NCI-H345 (cell line): ENCODE measurements at regions not wholly inside any gene's neighbourhood (a gene's known extent, or its start where the extent isn't known, plus 50 kb on each side); places are given as distances from the start of the nearest gene placed in this dataset.
"Not testable (repeated sequence)": the region's sequence is repeated elsewhere in the genome, so short reads cannot be mapped to it uniquely, and the experiment has no call there.

Experiments used
- DNase-seq: peaks from one replicate; lab custom pipeline; 2025; lab: John Stamatoyannopoulos, UW

GRCh38 chr15:92763459-92763858 lies 107.9 kb upstream of the FAM174B start:
- no peak for DNase-seq

DNA sequence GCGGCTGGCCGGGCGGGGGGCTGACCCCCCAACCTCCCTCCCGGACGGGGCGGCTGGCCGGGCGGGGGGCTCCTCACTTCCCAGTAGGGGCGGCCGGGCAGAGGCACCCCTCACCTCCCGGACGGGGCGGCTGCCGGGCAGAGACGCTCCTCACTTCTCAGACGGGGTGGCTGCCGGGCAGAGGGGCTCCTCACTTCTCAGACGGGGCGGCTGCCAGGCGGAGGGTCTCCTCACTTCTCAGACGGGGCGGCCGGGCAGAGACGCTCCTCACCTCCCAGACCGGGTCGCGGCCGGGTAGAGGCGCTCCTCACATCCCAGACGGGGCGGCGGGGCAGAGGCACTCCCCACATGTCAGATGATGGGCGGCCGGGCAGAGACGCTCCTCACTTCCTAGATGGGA lies 112.6 kb upstream of the FAM174B start:
- not testable (repeated sequence) for DNase-seq

GRCh38 chr15:92770641-92771040 lies 115.1 kb upstream of the FAM174B start:
- no peak for DNase-seq

DNA sequence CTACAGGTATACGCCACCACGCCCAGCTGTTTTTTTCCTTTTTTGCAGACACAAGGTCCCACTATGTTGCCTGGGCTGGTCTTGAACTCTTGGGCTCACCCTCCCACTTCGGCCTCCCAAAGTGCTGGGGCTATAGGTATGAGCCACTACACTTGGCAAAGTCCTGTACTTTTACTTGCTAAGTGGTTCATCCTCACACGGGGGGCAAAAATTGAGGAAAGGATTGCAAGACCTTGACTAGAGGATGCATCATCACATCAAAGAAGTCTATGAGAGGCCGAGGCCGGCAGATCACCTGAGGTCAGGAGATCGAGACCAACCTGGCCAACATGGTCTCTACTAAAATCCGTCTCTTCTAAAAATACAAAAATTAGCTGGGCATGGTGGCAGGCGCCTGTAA lies 116.5 kb upstream of the FAM174B start:
- no peak for DNase-seq

DNA sequence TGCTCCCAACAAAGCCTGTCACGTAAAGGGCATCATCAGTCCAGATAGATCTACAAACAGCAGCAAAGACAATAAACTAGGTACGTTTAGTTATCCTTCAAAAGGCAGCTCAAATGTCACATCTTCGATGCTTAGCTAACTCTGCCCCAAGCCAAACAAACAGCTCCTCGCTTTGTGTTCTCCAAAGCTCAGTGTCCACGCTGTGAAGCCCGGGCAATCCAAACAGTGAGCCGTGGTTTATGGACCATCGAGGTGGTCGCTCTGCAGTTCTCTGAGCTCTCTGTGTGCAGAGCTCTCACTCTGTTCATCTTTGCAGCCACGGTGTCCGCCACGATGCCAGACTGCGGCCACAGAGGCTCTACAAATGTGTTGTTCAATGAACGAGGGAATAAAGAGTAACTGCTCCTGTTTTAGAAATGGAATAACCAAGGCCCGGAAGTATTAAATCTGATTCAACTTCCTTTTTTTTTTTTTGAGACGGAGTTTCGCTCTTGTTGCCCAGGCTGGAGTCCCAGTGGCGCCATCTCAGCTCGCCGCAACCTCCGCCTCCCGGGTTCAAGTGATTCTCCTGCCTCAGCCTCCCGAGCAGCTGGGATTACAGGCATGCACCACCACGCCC lies 117.2 kb upstream of the FAM174B start:
- no peak for DNase-seq

DNA sequence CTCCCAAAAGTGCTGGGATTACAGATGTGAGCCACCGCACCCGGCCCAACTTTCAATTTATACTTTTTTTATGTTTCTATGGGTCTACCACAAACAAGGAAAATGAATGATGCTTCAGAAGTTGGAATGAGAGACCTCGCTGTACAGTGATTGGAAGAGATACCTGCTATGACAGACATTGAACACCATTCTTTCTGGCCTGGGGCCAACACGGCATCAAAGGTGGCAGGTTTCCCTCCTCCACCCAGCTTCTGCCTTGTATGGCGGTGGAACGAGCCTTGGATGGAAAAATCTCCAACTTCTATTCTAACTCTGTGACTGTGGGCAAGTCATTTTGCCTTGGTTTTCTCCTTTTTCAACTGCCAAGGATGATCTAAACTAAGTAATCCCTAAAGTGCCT lies 117.8 kb upstream of the FAM174B start:
- no peak for DNase-seq

- no peak for DNase-seq
Observed at GRCh38 chr15:92779874-92780273, 120.2 kb upstream of the CHD2 start.

DNA sequence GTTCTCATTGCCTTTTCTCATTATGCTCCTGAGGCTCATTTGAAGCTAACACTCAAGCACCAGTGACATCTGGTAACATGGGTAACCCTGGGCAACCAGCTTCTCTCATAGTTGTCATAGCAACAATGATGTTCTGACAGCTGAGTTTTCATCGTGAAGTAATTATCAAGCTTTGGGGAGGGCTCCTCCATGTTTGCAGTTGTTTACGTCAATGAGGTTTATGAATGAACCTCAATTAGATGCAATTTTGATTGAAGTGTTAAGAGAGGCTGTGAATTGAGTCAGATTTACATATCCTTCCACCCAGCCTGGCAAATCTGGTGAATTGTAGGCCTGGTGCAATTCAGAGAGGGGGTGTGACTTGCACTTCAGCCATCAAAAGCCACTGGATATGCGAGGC lies 119.3 kb upstream of the CHD2 start:
- DNase-seq = peak; percentile 52

GRCh38 chr15:92781925-92782453 lies 118.1 kb upstream of the CHD2 start:
- DNase-seq = no peak

DNA sequence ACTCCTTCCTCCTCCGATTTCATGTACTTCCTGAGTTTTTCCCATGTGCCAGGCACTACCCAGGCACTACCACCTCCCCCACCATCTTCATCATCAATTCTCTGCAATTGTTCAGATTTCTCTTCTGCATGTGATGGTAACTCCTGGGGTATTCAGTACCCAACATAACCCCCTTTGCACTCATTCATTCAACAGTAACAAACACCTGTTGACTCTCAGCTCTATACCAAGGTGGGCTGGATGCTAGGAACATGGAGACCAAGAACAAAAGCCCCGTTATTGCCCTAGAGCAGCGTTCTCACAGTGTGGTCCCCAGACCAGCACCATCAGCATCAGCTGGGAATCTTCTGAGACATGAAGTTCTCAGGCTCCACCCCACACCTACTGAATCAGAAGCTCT lies 113.0 kb upstream of the CHD2 start:
- no peak for DNase-seq

DNA sequence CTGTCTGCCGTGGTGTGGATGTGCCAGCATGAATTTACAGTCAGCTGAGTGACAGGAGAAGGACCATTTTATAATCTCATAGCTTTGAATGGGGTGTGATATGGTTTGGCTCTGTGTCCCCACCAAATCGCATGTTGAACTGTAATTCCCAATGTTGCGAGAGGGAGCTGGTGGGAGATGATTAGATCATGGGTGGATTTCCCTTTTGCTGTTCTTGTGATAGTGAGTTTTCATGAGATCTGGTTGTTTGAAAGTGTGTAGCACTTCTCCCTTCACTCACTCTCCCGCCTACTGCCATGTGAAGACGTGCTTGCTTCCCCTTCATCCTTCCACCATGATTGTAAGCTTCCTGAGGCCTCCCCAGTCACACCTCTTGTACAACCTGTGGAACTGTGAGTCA lies 111.9 kb upstream of the CHD2 start:
- no peak for DNase-seq

DNA sequence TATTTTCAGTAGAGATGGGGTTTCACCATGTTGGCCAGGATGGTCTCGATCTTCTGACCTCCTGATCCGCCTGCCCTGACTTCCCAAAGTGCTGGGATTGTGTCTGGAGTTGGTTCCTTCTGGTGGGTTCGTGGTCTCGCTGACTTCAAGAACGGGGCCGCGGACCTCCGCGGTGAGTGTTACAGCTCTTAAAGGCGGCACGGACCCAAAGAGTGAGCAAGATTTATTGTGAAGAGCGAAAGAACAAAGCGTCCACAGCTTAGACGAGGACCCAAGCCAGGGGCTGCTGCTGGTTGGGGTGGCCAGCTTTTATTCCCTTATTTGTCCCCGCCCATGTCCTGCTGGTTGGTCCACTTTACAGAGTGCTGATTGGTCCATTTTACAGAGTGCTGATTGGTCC lies 111.3 kb upstream of the CHD2 start:
- DNase-seq = not testable (repeated sequence)

DNA sequence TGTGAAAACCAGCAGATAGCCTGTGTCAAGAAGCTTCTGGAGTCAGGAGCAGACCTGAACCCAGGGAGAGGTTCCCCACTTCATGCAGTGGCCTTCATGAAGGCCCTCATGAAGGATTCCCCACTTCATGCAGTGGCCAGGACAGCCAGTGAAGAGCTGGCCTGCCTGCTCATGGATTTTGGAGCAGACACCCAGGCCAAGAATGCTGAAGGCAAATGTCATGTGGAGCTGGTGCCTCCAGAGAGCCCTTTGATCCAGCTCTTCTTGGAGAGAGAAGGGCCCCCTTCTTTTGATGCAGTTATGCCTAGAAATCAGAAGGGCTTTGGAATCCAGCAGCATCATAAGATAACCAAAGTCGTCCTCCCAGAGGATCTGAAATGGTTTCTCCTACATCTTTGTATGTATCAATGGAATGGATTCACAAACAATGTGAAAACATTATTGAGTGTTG lies 103.9 kb upstream of the CHD2 start:
- no peak for DNase-seq

DNA sequence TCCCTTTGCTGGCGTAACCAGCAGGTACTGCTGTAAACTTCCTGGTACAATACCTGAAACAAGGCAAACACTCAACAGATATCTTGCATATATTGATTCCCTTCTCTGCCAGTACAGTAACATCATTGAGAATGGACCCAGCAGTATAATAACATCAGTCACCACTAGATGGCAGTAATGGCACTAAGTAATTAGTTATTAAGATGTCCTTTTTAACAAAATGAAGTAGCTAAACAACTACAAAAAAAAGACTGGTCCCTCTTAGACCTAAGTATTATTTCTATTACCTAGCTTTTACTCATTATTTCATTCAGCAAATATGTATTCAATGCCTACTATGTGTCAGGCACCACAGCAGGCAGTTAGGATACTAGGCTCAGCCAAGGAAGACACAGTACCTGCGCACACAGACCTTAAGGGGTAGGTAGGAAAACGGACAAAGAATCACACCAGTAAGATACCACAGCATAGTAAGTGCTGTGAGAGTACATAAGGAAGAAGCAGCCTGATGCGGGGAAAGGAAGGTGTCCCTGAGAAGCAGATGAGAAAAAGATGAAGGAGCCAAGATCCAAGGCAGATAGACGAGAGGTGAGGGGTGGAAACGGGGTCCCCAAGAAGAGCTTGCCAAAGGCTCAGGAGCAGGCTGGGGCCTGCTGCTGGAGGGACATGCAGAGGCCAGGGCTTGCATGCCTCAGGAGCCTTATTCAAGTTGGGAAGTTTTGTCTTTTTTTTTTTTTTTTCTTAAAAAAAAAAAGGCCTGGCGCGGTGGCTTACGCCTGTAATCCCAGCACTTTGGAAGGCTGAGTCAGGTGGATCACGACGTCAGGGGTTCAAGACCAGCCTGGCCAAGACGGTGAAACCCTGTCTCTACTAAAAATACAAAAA lies 102.7 kb upstream of the CHD2 start:
- DNase-seq = peak; percentile 81

- no peak for DNase-seq
Observed at GRCh38 chr15:92800013-92800412, 100.1 kb upstream of the CHD2 start.

DNA sequence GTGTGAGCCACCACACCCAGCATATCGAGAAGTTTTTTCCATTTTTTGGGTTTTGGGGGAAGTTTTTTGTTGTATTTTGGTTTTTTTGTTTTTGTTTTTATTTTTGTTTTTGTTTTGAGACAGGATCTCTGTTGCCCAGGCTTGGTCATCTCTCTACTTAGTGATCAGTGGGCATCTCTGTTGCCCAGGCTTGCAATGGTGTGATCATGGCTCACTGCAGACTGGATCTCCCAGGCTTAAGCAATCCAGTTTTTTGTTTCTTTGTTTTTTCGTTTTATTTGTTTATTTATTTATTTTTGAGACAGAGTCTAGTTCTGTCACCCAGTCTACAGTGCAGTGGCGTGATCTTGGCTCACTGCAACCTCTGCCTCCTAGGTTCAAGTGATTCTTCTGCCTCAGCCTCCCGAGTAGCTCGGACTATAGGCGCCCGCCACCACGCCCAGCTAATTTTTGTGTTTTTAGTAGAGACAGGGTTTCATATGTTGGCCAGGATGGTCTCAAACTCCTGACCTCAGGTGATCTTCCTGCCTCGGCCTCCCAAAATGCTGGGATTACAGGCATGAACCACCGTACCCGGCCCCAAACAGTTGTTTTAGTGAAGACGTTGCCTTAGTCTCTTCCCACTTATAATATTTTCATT lies 99.6 kb upstream of the CHD2 start:
- DNase-seq = not testable (repeated sequence)

GRCh38 chr15:92801056-92801773 lies 98.9 kb upstream of the CHD2 start:
- not testable (repeated sequence) for DNase-seq

DNA sequence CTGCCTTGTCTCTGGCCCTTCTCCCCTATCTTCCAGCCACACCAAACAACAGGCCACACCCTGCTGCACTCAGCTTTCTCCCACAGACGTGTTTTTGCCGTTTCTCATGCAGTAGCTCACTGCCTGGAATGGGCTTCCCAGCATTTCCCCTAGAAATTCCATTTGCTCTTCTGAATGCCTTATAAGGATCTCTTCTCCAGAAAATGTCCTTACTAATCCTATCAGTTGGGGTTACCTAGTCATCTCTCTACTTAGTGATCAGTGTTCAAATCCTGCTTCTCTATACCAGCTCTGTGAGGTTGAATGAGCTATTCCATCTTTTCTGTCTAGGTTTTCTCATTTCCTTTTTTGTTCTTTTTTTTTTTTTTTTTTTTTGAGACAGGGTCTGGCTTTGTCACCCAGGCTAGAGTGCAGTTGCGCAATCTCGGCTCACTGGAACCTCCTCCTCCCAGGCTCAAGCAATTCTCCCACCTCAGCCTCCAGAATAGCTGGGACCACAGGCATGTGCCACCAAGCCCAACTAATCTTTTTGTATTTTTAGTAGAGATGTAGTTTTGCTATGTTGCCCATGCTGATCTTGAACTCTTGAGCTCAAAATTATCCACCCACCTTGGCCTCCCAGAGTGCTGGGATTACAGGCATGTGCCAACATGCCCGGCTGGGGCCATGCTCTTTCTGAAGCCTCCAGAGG lies 98.2 kb upstream of the CHD2 start:
- no peak for DNase-seq

DNA sequence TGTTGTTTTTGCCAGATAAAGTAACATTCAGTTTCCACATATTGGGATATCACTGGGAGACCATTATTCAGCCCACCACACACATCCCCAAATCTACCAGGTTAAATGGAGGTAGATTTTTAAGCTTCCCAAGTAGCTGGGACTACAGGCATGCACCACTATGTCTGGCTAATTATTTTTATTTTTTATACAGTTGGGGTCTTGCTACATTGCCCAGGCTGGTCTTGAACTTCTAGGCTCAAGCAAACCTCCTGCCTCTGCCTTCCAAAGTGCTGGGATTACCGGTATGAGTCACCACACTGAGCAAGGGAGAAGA lies 96.6 kb upstream of the CHD2 start:
- no peak for DNase-seq

- peak; percentile 74 for DNase-seq
Observed at GRCh38 chr15:92803852-92804609, 96.1 kb upstream of the CHD2 start.

DNA sequence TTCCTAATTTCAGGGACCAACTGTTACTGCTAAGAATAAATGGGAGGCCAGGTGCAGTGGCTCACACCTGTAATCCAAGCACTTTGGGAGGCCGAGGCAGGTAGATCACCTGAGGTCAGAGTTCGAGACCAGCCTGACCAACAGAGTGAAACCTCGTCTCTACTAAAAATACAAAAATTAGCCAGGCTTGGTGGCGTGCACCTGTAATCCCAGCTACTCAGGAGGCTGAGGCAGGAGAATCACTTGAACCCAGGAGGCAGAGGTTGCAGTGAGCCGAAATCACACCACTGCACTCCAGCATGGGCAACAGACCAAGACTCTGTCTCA lies 95.6 kb upstream of the CHD2 start:
- DNase-seq = not testable (repeated sequence)
